PFSK-1 (cell line): ENCODE measurements at regions not wholly inside any gene's neighbourhood (a gene's known extent, or its start where the extent isn't known, plus 50 kb on each side); places are given as distances from the start of the nearest gene placed in this dataset.

Experiments
- FOXP2 ChIP-seq: optimal IDR thresholded peaks from 2 replicates; pipeline ENCODE3; 2011; ENCODE audit warnings: borderline replicate concordance, control low read depth, inconsistent platforms; ENCODE audit not compliant: insufficient read depth; ENCODE audit errors: extremely low read length, extremely low read depth
- POLR2AphosphoS5 ChIP-seq: IDR thresholded peaks from 2 replicates; pipeline ENCODE4 v1.6.1; 2012; ENCODE audit warnings: low read depth, mild to moderate bottlenecking, control low read depth, low read length, moderate library complexity
- REST ChIP-seq, 2 experiments: IDR thresholded peaks; 2 replicates each; pipeline versions ENCODE4 v1.6.1 to v1.8.0; 2011 to 2012; ENCODE audit warnings: low read depth in 2 of 2, low read length in 2 of 2, control low read depth in 1 of 2, inconsistent platforms in 1 of 2, mild to moderate bottlenecking in 1 of 2, moderate library complexity in 1 of 2; ENCODE audit not compliant: insufficient read depth in 1 of 2
- SIN3A ChIP-seq: IDR thresholded peaks from 2 replicates; pipeline ENCODE4 v1.6.1; 2012; ENCODE audit warnings: mild to moderate bottlenecking, low read length, moderate library complexity, borderline replicate concordance; ENCODE audit not compliant: insufficient read depth
- TAF1 ChIP-seq: IDR thresholded peaks from 2 replicates; pipeline ENCODE4 v1.6.1; 2012; ENCODE audit warnings: low read length, control low read depth, borderline replicate concordance; ENCODE audit not compliant: insufficient read depth

GRCh38 chr5:174810796-174811195 is 86.4 kb downstream of the MSX2 start:
- TF ChIP-seq TAF1 (no peak), FOXP2 (no peak), POLR2AphosphoS5 (no peak), REST (IDR thresholded peaks at IDR 0.05; ENCODE audit: insufficient read depth in 1 of 2, low read depth in 2 of 2, low read length in 2 of 2) (no peak), SIN3A (no peak)

- TF ChIP-seq FOXP2 (no peak), REST (IDR thresholded peaks at IDR 0.05; ENCODE audit: insufficient read depth in 1 of 2, low read depth in 2 of 2, low read length in 2 of 2) (no peak)
These were observed 83.1 kb downstream of the MSX2 start for GRCh38 chr5:174807471-174807870.

GRCh38 chr5:174806729-174807128 is 82.3 kb downstream of the MSX2 start:
- TF ChIP-seq REST (IDR thresholded peaks at IDR 0.05; ENCODE audit: insufficient read depth in 1 of 2, low read depth in 2 of 2, low read length in 2 of 2) = no peak
- no peak for TF ChIP-seq SIN3A

- TF ChIP-seq SIN3A = no peak
- no peak for TF ChIP-seq POLR2AphosphoS5
- TF ChIP-seq FOXP2 = no peak
- TF ChIP-seq REST (IDR thresholded peaks at IDR 0.05; ENCODE audit: insufficient read depth in 1 of 2, low read depth in 2 of 2, low read length in 2 of 2) = no peak
- TF ChIP-seq TAF1 = no peak
These were observed 77.4 kb downstream of the MSX2 start for GRCh38 chr5:174801798-174802197.

- no peak for TF ChIP-seq POLR2AphosphoS5
- TF ChIP-seq REST (IDR thresholded peaks at IDR 0.05; ENCODE audit: insufficient read depth in 1 of 2, low read depth in 2 of 2, low read length in 2 of 2) = no peak
- TF ChIP-seq FOXP2 = no peak
- no peak for TF ChIP-seq TAF1
- TF ChIP-seq SIN3A = no peak
These were observed 76.1 kb downstream of the MSX2 start for GRCh38 chr5:174800435-174800834.
